Kidney capillary endothelial cell (primary cell): ENCODE measurements at regions not wholly inside any gene's neighbourhood (a gene's known extent, or its start where the extent isn't known, plus 50 kb on each side); places are given as distances from the start of the nearest gene placed in this dataset.
"Not testable (repeated sequence)": the region's sequence is repeated elsewhere in the genome, so short reads cannot be mapped to it uniquely, and the experiment has no call there.

Source experiments
- DNase-seq: peaks from one replicate; pipeline ENCODE4 v3.0.0-alpha.2; 2018; ENCODE audit warnings: low spot score

GRCh38 chr13:24563087-24563486 is 50.5 kb upstream of the PARP4 start:
- DNase-seq = no peak

GRCh38 chr13:24563971-24564370 is 51.4 kb upstream of the PARP4 start:
- not testable (repeated sequence) for DNase-seq

- no peak for DNase-seq
Observed at GRCh38 chr13:24564881-24565280, 52.3 kb upstream of the PARP4 start.

GRCh38 chr13:24567593-24567992 is 55.0 kb upstream of the PARP4 start:
- DNase-seq = not testable (repeated sequence)

GRCh38 chr13:24574847-24575246 is 62.3 kb upstream of the PARP4 start:
- no peak for DNase-seq

- peak; percentile 12 for DNase-seq
Observed at GRCh38 chr13:24580315-24580714, 67.7 kb upstream of the PARP4 start.

GRCh38 chr13:24581578-24581977 is 69.0 kb upstream of the PARP4 start:
- DNase-seq = not testable (repeated sequence)

- DNase-seq = not testable (repeated sequence)
Observed at GRCh38 chr13:24591697-24592096, 79.1 kb upstream of the PARP4 start.

GRCh38 chr13:24597906-24598670 is 82.1 kb upstream of the ATP12A start:
- not testable (repeated sequence) for DNase-seq

GRCh38 chr13:24599019-24599791 is 81.0 kb upstream of the ATP12A start:
- DNase-seq = not testable (repeated sequence)

- no peak for DNase-seq
Observed at GRCh38 chr13:24605923-24606372, 74.3 kb upstream of the ATP12A start.

- DNase-seq = no peak
Observed at GRCh38 chr13:24606486-24607170, 73.6 kb upstream of the ATP12A start.

GRCh38 chr13:24610956-24611355 is 69.3 kb upstream of the ATP12A start:
- no peak for DNase-seq

- DNase-seq = no peak
Observed at GRCh38 chr13:24612726-24613125, 67.5 kb upstream of the ATP12A start.

- no peak for DNase-seq
Observed at GRCh38 chr13:24613128-24613527, 67.1 kb upstream of the ATP12A start.

- DNase-seq = no peak
Observed at GRCh38 chr13:24613755-24614154, 66.5 kb upstream of the ATP12A start.

- DNase-seq = no peak
Observed at GRCh38 chr13:24614306-24615080, 65.7 kb upstream of the ATP12A start.

GRCh38 chr13:24615114-24615513 is 65.1 kb upstream of the ATP12A start:
- no peak for DNase-seq

GRCh38 chr13:24615911-24616472 is 64.2 kb upstream of the ATP12A start:
- DNase-seq = no peak

- no peak for DNase-seq
Observed at GRCh38 chr13:24616514-24616913, 63.7 kb upstream of the ATP12A start.

- no peak for DNase-seq
Observed at GRCh38 chr13:24617256-24618010, 62.8 kb upstream of the ATP12A start.
